GM21786 (cell line): ENCODE measurements at regions not wholly inside any gene's neighbourhood (a gene's known extent, or its start where the extent isn't known, plus 50 kb on each side); places are given as distances from the start of the nearest gene placed in this dataset.
"Not testable (repeated sequence)": the region's sequence is repeated elsewhere in the genome, so short reads cannot be mapped to it uniquely, and the experiment has no call there.

Experiments
- ATAC-seq: cut with Tn5 transposase; IDR thresholded peaks from one replicate; pipeline ENCODE4 v1.9.1; 2021; ENCODE audit not compliant: unreplicated experiment

GRCh38 chr7:90061077-90061476 lies 93.2 kb upstream of the STEAP1 start:
- no peak for ATAC-seq

GRCh38 chr7:90064370-90064769 lies 89.9 kb upstream of the STEAP1 start:
- no peak for ATAC-seq

GRCh38 chr7:90067171-90067570 lies 87.1 kb upstream of the STEAP1 start:
- ATAC-seq, result no peak

GRCh38 chr7:90070238-90070637 lies 84.0 kb upstream of the STEAP1 start:
- ATAC-seq, result not testable (repeated sequence)

- ATAC-seq, result no peak
These were observed 75.3 kb upstream of the STEAP1 start for GRCh38 chr7:90078921-90079320.

GRCh38 chr7:90081621-90082020 lies 72.6 kb upstream of the STEAP1 start:
- ATAC-seq, result no peak

GRCh38 chr7:90092506-90092905 lies 61.8 kb upstream of the STEAP1 start:
- ATAC-seq, result no peak

GRCh38 chr7:90094030-90094429 lies 60.2 kb upstream of the STEAP1 start:
- ATAC-seq, result no peak
